ENCODE measurements at regions not wholly inside any gene's neighbourhood (a gene's known extent, or its start where the extent isn't known, plus 50 kb on each side); places are given as distances from the start of the nearest gene placed in this dataset.

DNA sequence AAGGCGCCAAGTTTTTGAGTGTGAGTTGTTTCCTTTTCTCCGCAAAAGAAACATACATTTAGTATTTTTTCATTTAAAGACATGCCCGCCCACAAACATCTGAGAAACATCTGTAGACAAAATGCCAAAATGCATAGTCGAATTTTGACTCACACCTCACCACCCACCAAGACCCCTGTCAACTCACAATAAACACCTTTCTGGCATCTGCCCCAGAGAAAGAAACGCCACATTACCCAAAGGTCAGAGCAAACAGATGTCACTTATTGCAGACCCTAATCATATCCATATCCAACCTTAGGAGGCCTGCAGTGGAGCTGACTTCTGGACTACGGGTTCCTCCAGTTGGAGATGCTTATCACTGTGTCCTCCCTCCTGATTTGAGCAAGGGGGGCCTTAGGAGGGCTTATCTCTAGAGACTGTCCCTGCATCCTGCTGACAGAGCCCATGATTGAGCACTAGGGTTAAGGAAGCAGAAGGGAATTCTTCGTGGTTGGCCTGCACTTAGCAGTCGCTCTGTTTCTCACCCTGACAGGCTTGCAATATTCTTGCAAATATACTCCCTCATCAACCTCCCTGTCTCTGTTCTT is 90.5 kb upstream of the TBX18 start:
- TF ChIP-seq EZH2phosphoT487 (IDR thresholded peaks at IDR 0.05; ENCODE audit: low read length) (no peak), EZH2 (optimal IDR thresholded peaks at IDR 0.05; ENCODE audit: low read depth, low read length) (no peak)
- TF ChIP-seq, protein P1, sequence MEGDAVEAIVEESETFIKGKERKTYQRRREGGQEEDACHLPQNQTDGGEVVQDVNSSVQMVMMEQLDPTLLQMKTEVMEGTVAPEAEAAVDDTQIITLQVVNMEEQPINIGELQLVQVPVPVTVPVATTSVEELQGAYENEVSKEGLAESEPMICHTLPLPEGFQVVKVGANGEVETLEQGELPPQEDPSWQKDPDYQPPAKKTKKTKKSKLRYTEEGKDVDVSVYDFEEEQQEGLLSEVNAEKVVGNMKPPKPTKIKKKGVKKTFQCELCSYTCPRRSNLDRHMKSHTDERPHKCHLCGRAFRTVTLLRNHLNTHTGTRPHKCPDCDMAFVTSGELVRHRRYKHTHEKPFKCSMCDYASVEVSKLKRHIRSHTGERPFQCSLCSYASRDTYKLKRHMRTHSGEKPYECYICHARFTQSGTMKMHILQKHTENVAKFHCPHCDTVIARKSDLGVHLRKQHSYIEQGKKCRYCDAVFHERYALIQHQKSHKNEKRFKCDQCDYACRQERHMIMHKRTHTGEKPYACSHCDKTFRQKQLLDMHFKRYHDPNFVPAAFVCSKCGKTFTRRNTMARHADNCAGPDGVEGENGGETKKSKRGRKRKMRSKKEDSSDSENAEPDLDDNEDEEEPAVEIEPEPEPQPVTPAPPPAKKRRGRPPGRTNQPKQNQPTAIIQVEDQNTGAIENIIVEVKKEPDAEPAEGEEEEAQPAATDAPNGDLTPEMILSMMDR (IDR thresholded peaks at IDR 0.05; ENCODE audit: low read length): no peak
